Neural cell (in vitro differentiated cells): ENCODE measurements at regions not wholly inside any gene's neighbourhood (a gene's known extent, or its start where the extent isn't known, plus 50 kb on each side); places are given as distances from the start of the nearest gene placed in this dataset.

ENCODE experiments used
- H2AFZ ChIP-seq: fragments of 200-600, 300-800 bp; sonication (generic), shearing (Covaris generic); 2 replicates; pipeline ENCODE4 v1.6.0; 2014; ENCODE audit warnings: low read depth, mild to moderate bottlenecking, antibody characterized with exemption, low read length, moderate library complexity
- H3F3A ChIP-seq: fragments of 200-600 bp; shearing (Covaris generic); 2 replicates; pipeline ENCODE4 v1.6.1; 2016; ENCODE audit warnings: mild to moderate bottlenecking, moderate library complexity, mixed read lengths, antibody characterized with exemption, low read length; ENCODE audit not compliant: insufficient read depth, poor library complexity, severe bottlenecking
- H3K27ac ChIP-seq: fragments of 200-600, 300-800 bp; sonication (generic), shearing (Covaris generic); 2 replicates; pipeline ENCODE4 v1.5.1; 2014; ENCODE audit warnings: mild to moderate bottlenecking, low read length, moderate library complexity
- H3K27me3 ChIP-seq: fragments of 300-800, 200-600 bp; sonication (generic), shearing (Covaris generic); 2 replicates; pipeline ENCODE4 v1.6.0; 2014; ENCODE audit warnings: mild to moderate bottlenecking, low read depth, low read length, moderate library complexity; ENCODE audit not compliant: insufficient read depth
- H3K36me3 ChIP-seq: fragments of 300-800, 200-600 bp; sonication (generic), shearing (Covaris generic); 2 replicates; pipeline ENCODE4 v1.5.1; 2014; ENCODE audit warnings: mild to moderate bottlenecking, antibody characterized with exemption, low read length, moderate library complexity; ENCODE audit not compliant: insufficient read depth
- H3K4me2 ChIP-seq: fragments of 300-800, 200-600 bp; sonication (generic), shearing (Covaris generic); 2 replicates; pipeline ENCODE4 v1.6.0; 2014; ENCODE audit warnings: mild to moderate bottlenecking, low read length
- H3K4me3 ChIP-seq: fragments of 300-800, 200-600 bp; sonication (generic), shearing (Covaris generic); 2 replicates; pipeline ENCODE4 v1.5.1; 2014; ENCODE audit warnings: mild to moderate bottlenecking, low read length, moderate library complexity
- H3K79me2 ChIP-seq: fragments of 200-600 bp; shearing (Covaris generic); replicated peaks from 2 replicates; pipeline ENCODE4 v1.6.0; 2014; ENCODE audit warnings: mild to moderate bottlenecking, low read length, moderate library complexity; ENCODE audit not compliant: insufficient read depth
- H3K9ac ChIP-seq: fragments of 300-800, 200-600 bp; sonication (generic), shearing (Covaris generic); 2 replicates; pipeline ENCODE4 v1.6.1; 2016; ENCODE audit warnings: mild to moderate bottlenecking, low read length, mixed read lengths
- H3K9me2 ChIP-seq: fragments of 200-600 bp; shearing (Covaris generic); 2 replicates; pipeline ENCODE4 v1.6.1; 2016; ENCODE audit warnings: mild to moderate bottlenecking, low read length, mixed read lengths; ENCODE audit not compliant: insufficient read depth
- H3K9me3 ChIP-seq: fragments of 200-600, 300-800 bp; sonication (generic), shearing (Covaris generic); 2 replicates; pipeline ENCODE4 v1.6.1; 2016; ENCODE audit warnings: mild to moderate bottlenecking, mixed run types, low read length, moderate library complexity, mixed read lengths
- H4K20me1 ChIP-seq: fragments of 200-600 bp; shearing (Covaris generic); 2 replicates; pipeline ENCODE4 v1.6.1; 2016; ENCODE audit warnings: mild to moderate bottlenecking, mixed run types; ENCODE audit not compliant: insufficient read depth
- EP300 ChIP-seq: fragments of 450-650 bp; conservative IDR thresholded peaks from 2 replicates; pipeline ENCODE4 v1.6.1; 2014; ENCODE audit warnings: antibody characterized with exemption, mild to moderate bottlenecking, moderate library complexity; ENCODE audit not compliant: poor library complexity, severe bottlenecking
- EZH2 ChIP-seq: fragments of 200-600, 300-800 bp; shearing (Covaris generic), sonication (generic); IDR thresholded peaks from 2 replicates; pipeline ENCODE4 v1.6.1; 2014; ENCODE audit warnings: antibody characterized with exemption, low read length, borderline replicate concordance, mild to moderate bottlenecking; ENCODE audit not compliant: insufficient read depth, poor library complexity, severe bottlenecking
- MXI1 ChIP-seq: fragments of 450-650 bp; conservative IDR thresholded peaks from 2 replicates; pipeline ENCODE4 v1.6.1; 2014; ENCODE audit warnings: antibody characterized with exemption, mild to moderate bottlenecking; ENCODE audit not compliant: poor library complexity, severe bottlenecking
- POLR2AphosphoS5 ChIP-seq: IDR thresholded peaks from 2 replicates; pipeline ENCODE4 v1.6.1; 2012
- RAD21 ChIP-seq: fragments of 450-650 bp; conservative IDR thresholded peaks from 2 replicates; pipeline ENCODE4 v1.6.1; 2014; ENCODE audit warnings: antibody characterized with exemption, mild to moderate bottlenecking, moderate library complexity
- SMC3 ChIP-seq: fragments of 450-650 bp; conservative IDR thresholded peaks from 2 replicates; pipeline ENCODE4 v1.6.1; 2014; ENCODE audit warnings: antibody characterized with exemption, mild to moderate bottlenecking, moderate library complexity; ENCODE audit not compliant: poor library complexity
- TAF1 ChIP-seq: IDR thresholded peaks from 2 replicates; pipeline ENCODE4 v1.6.1; 2012; ENCODE audit warnings: low read depth
- TF ChIP-seq, protein P1 (sequence below): fragments of 450-650 bp; IDR thresholded peaks from 2 replicates; pipeline ENCODE4 v1.5.1; 2014; ENCODE audit warnings: antibody characterized with exemption, mild to moderate bottlenecking, moderate library complexity; ENCODE audit not compliant: poor library complexity, severe bottlenecking
- TF ChIP-seq, protein P2 (sequence below): IDR thresholded peaks from 2 replicates; pipeline ENCODE4 v1.6.1; 2012; ENCODE audit warnings: borderline replicate concordance

DNA sequence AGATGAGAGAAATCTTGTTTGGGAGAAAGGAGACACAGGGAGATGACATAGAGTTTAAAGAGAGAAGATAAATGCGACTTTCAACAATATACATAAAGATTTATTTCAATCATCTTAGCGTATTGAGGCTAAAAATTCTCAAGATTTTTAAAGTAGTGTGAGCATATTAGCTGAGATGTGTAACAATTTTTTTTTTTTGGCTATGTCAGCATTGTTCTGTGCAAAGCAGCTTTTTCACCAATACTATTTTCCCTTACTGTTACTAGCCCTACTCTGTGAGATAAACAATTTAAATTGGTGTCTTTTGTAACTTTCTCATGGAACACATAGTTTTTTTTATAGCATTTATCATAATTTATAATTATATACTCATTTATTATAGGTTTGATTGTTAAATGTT lies 185.2 kb upstream of the ZNF385D start:
- Histone ChIP-seq H3K9me3 (no peaks in the 10 kb centered on the region), H2AFZ (no peak overlapping the region)
- TF ChIP-seq EZH2 (no peak), SMC3 (no peak)
- TF ChIP-seq, protein P1, sequence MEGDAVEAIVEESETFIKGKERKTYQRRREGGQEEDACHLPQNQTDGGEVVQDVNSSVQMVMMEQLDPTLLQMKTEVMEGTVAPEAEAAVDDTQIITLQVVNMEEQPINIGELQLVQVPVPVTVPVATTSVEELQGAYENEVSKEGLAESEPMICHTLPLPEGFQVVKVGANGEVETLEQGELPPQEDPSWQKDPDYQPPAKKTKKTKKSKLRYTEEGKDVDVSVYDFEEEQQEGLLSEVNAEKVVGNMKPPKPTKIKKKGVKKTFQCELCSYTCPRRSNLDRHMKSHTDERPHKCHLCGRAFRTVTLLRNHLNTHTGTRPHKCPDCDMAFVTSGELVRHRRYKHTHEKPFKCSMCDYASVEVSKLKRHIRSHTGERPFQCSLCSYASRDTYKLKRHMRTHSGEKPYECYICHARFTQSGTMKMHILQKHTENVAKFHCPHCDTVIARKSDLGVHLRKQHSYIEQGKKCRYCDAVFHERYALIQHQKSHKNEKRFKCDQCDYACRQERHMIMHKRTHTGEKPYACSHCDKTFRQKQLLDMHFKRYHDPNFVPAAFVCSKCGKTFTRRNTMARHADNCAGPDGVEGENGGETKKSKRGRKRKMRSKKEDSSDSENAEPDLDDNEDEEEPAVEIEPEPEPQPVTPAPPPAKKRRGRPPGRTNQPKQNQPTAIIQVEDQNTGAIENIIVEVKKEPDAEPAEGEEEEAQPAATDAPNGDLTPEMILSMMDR = no peak

DNA sequence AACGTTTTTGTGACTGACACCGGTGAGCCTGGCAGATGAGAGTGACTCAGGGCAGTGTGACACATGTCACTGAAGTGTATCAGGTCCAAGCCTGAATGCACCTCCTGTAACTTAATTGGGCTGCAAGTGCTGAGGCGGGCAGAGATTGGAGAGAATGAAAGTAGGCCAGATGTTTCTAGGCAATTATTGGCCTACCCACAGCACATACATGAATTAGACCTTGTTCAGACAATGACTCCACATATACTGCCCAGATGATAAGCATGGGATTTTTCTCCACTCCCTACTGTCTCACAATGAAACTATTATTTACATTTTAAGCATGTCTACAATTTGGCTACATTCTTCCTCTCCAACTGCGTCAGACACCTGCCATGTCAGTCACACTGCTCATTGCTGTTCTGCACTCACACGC lies 187.3 kb upstream of the ZNF385D start:
- no peaks in the 10 kb centered on the region for H3K9me3 ChIP-seq
- TF ChIP-seq POLR2AphosphoS5 = no peak
- TF ChIP-seq, protein P1 = no peak
- TF ChIP-seq, protein P2, sequence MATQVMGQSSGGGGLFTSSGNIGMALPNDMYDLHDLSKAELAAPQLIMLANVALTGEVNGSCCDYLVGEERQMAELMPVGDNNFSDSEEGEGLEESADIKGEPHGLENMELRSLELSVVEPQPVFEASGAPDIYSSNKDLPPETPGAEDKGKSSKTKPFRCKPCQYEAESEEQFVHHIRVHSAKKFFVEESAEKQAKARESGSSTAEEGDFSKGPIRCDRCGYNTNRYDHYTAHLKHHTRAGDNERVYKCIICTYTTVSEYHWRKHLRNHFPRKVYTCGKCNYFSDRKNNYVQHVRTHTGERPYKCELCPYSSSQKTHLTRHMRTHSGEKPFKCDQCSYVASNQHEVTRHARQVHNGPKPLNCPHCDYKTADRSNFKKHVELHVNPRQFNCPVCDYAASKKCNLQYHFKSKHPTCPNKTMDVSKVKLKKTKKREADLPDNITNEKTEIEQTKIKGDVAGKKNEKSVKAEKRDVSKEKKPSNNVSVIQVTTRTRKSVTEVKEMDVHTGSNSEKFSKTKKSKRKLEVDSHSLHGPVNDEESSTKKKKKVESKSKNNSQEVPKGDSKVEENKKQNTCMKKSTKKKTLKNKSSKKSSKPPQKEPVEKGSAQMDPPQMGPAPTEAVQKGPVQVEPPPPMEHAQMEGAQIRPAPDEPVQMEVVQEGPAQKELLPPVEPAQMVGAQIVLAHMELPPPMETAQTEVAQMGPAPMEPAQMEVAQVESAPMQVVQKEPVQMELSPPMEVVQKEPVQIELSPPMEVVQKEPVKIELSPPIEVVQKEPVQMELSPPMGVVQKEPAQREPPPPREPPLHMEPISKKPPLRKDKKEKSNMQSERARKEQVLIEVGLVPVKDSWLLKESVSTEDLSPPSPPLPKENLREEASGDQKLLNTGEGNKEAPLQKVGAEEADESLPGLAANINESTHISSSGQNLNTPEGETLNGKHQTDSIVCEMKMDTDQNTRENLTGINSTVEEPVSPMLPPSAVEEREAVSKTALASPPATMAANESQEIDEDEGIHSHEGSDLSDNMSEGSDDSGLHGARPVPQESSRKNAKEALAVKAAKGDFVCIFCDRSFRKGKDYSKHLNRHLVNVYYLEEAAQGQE = no peak
- no peak for TF ChIP-seq RAD21
- no peak for TF ChIP-seq TAF1
- TF ChIP-seq SMC3 = no peak
- TF ChIP-seq EP300 = no peak
- TF ChIP-seq MXI1 = no peak
- no peak for TF ChIP-seq EZH2
- H3K9me2 ChIP-seq = no peaks in the 10 kb centered on the region
- H3K27ac ChIP-seq = no peak overlapping the region
- no peak overlapping the region for H3K9ac ChIP-seq
- H3K4me3 ChIP-seq = no peak overlapping the region
- no peaks in the 10 kb centered on the region for H3K36me3 ChIP-seq
- H3K4me2 ChIP-seq = no peak overlapping the region
- no peaks in the 10 kb centered on the region for H4K20me1 ChIP-seq
- H3K79me2 ChIP-seq = no peaks in the 10 kb centered on the region
- H3K27me3 ChIP-seq = no peaks in the 10 kb centered on the region
- no peak overlapping the region for H2AFZ ChIP-seq
- H3F3A ChIP-seq = no peaks in the 10 kb centered on the region

More for the DNA sequence above, 185.2 kb upstream of the ZNF385D start:
- no peak overlapping the region for H3K4me3 ChIP-seq
- no peaks in the 10 kb centered on the region for H3K79me2 ChIP-seq
- H3F3A ChIP-seq = no peaks in the 10 kb centered on the region
- H3K4me2 ChIP-seq = no peak overlapping the region
- no peaks in the 10 kb centered on the region for H3K9me2 ChIP-seq
- no peaks in the 10 kb centered on the region for H3K27me3 ChIP-seq
- H3K9ac ChIP-seq = no peak overlapping the region
- no peak overlapping the region for H3K27ac ChIP-seq
- no peaks in the 10 kb centered on the region for H3K36me3 ChIP-seq
- no peaks in the 10 kb centered on the region for H4K20me1 ChIP-seq
